ENCODE measurements at regions not wholly inside any gene's neighbourhood (a gene's known extent, or its start where the extent isn't known, plus 50 kb on each side); places are given as distances from the start of the nearest gene placed in this dataset.
"Not testable (repeated sequence)": the region's sequence is repeated elsewhere in the genome, so short reads cannot be mapped to it uniquely, and the experiment has no call there.

DNA sequence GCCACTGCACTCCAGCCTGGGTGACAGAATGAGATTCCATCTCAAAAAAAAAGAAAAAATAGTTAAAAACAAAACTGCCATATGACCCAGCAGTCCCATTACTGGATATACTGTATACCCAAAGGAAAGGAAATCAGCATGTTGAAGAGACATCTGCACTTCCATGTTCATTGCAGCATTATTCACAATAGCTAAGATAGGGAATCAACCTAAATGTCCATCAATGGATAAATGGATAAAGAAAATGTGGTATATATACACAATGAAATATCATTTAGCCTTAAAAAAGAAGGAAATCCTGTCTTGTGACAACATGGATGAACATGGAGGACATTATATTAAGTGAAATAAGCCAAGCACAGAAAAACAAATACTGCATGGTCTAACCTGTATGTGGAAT, 160.7 kb downstream of the DUSP6 start:
- TF ChIP-seq CTCF (IDR thresholded peaks at IDR 0.05; ENCODE audit: low read depth, low read length, poor library complexity, severe bottlenecking); EZH2phosphoT487 (IDR thresholded peaks at IDR 0.05; ENCODE audit: borderline replicate concordance, low read length): not testable (repeated sequence)

Data from DOHH2 (cell line).